HepG2 (cell line): ENCODE measurements at regions not wholly inside any gene's neighbourhood (a gene's known extent, or its start where the extent isn't known, plus 50 kb on each side); places are given as distances from the start of the nearest gene placed in this dataset.
A peak's percentile ranks its signal among the peaks of the same experiment; 100 is the strongest.

Experiments used
- ATAC-seq: fragments of 200-7000 bp; cut with Tn5 transposase; 3 replicates; pipeline ENCODE4 v1.9.1; 2020; ENCODE audit warnings: mild to moderate bottlenecking, moderate library complexity
- BruUV-seq: library from RNA; stranded (reverse); fragments of 400-500 nt; replicated peaks from 2 replicates; lab custom pipeline; 2021; lab: Mats Ljungman, UMichigan
- CTCF ChIA-PET: fragments of 300-600 bp; formaldehyde crosslinking; extraction: SDS; loops from one replicate; lab custom pipeline; 2021; ENCODE audit warnings: low total read pairs, inconsistent platforms, low intra/inter-chr PET ratio; lab: Yijun Ruan, JAX
- POLR2A ChIA-PET: fragments of 350-600 bp; sonication (Branson Sonifier 250); formaldehyde crosslinking; loops from one replicate; lab custom pipeline; 2020; ENCODE audit warnings: antibody characterized with exemption, inconsistent platforms; lab: Yijun Ruan, JAX
- DNase-seq: peaks from one replicate; pipeline ENCODE4 v3.0.0-alpha.2; 2015; ENCODE audit warnings: low spot score
- FAIRE-seq: peaks from 3 replicates; lab custom pipeline; 2011; peaks lifted over from hg19 to GRCh38; lab: Jason Lieb, UNC
- H2AFZ ChIP-seq: one replicate; pipeline ENCODE4 v1.6.1; 2011; ENCODE audit warnings: low read length, inconsistent platforms
- H3K27ac ChIP-seq: fragments of 300-600 bp; 3 replicates; pipeline ENCODE4 v1.8.0; 2011; ENCODE audit warnings: mixed run types, mild to moderate bottlenecking, mixed read lengths, low read length, inconsistent platforms; ENCODE audit not compliant: insufficient read depth; ENCODE audit errors: extremely low read length
- H3K27me3 ChIP-seq, 2 experiments: fragments of 200-600 bp in 1 of 2; 2 replicates in 1 of 2; 3 replicates in 1 of 2; pipeline versions ENCODE4 v1.6.0 to v1.8.0; 2011; ENCODE audit warnings: low read length in 2 of 2, mild to moderate bottlenecking in 2 of 2, moderate library complexity in 2 of 2, inconsistent platforms in 1 of 2; ENCODE audit not compliant: insufficient read depth in 2 of 2, control insufficient read depth in 1 of 2
- H3K36me3 ChIP-seq, 2 experiments: fragments of 200-600 bp in 1 of 2; replicated peaks in 1 of 2; 2 replicates in 1 of 2; 3 replicates in 1 of 2; pipeline versions ENCODE4 v1.5.1 to v1.8.0; 2011; ENCODE audit warnings: low read length in 2 of 2, inconsistent platforms in 1 of 2; ENCODE audit not compliant: insufficient read depth in 2 of 2, control insufficient read depth in 1 of 2
- H3K4me1 ChIP-seq: 2 replicates; pipeline ENCODE4 v1.5.1; 2012; ENCODE audit warnings: low read length, inconsistent platforms; ENCODE audit not compliant: insufficient read depth
- H3K4me2 ChIP-seq: 2 replicates; pipeline ENCODE4 v1.6.0; 2011; ENCODE audit warnings: low read depth, low read length, inconsistent platforms
- H3K4me3 ChIP-seq, 3 experiments: fragments of 200-600 bp in 1 of 3; sonication (generic), shearing (Covaris generic) in 1 of 3; replicated peaks in 1 of 3; 2 replicates each; pipeline ENCODE4 v1.5.1; 2011 to 2016; ENCODE audit warnings: low read length in 3 of 3, inconsistent platforms in 2 of 3, low read depth in 2 of 3, mild to moderate bottlenecking in 2 of 3, control low read depth in 1 of 3, mixed read lengths in 1 of 3; ENCODE audit not compliant: insufficient read depth in 1 of 3
- H3K79me2 ChIP-seq: one replicate; pipeline ENCODE4 v1.6.1; 2011; ENCODE audit warnings: low read length, inconsistent platforms; ENCODE audit not compliant: insufficient read depth
- H3K9ac ChIP-seq: 2 replicates; pipeline ENCODE4 v1.6.0; 2011; ENCODE audit warnings: mild to moderate bottlenecking, low read depth, low read length, inconsistent platforms; ENCODE audit not compliant: insufficient read depth
- H3K9me3 ChIP-seq: 2 replicates; pipeline ENCODE4 v1.5.1; 2012; ENCODE audit warnings: mild to moderate bottlenecking, low read length
- H4K20me1 ChIP-seq: 2 replicates; pipeline ENCODE4 v1.6.0; 2011; ENCODE audit warnings: inconsistent platforms, mild to moderate bottlenecking, low read length, moderate library complexity; ENCODE audit not compliant: insufficient read depth
- ATF7 ChIP-seq, 2 experiments: fragments of 450-650 bp in 1 of 2; sonication (generic) in 1 of 2; formaldehyde crosslinking in 1 of 2; IDR thresholded peaks; 2 replicates each; pipeline versions ENCODE4 v1.4.0 to v1.6.1; 2016 to 2020; ENCODE audit warnings: antibody characterized with exemption in 1 of 2, mild to moderate bottlenecking in 1 of 2, missing genetic modification reagents in 1 of 2
- FUBP1 ChIP-seq: sonication (generic); formaldehyde crosslinking; IDR thresholded peaks from 2 replicates; pipeline ENCODE4 v1.5.1; 2020; ENCODE audit warnings: missing genetic modification reagents, mild to moderate bottlenecking, borderline replicate concordance
- GTF3A ChIP-seq: sonication (generic); formaldehyde crosslinking; conservative IDR thresholded peaks from 2 replicates; pipeline ENCODE4 v1.4.0; 2020; ENCODE audit warnings: mild to moderate bottlenecking, missing genetic modification reagents
- SMAD1 ChIP-seq: sonication (generic); formaldehyde crosslinking; IDR thresholded peaks from 2 replicates; pipeline ENCODE4 v1.4.0; 2020; ENCODE audit warnings: missing genetic modification reagents, low read depth, mild to moderate bottlenecking, borderline replicate concordance
- SNAPC2 ChIP-seq: sonication (generic); formaldehyde crosslinking; IDR thresholded peaks from 2 replicates; pipeline ENCODE4 v1.8.1; 2022; ENCODE audit warnings: mild to moderate bottlenecking, missing genetic modification reagents
- ZMAT3 ChIP-seq: sonication (generic); formaldehyde crosslinking; conservative IDR thresholded peaks from 2 replicates; pipeline ENCODE4 v1.7.0; 2021; ENCODE audit warnings: missing genetic modification reagents
- ZNF10 ChIP-seq: sonication (generic); formaldehyde crosslinking; IDR thresholded peaks from 2 replicates; pipeline ENCODE4 v1.4.0; 2020; ENCODE audit warnings: mild to moderate bottlenecking, low read depth, missing genetic modification reagents, borderline replicate concordance
- ZNF547 ChIP-seq: sonication (generic); formaldehyde crosslinking; IDR thresholded peaks from 2 replicates; pipeline ENCODE4 v1.5.1; 2020; ENCODE audit warnings: mild to moderate bottlenecking, missing genetic modification reagents
- ZNF710 ChIP-seq: sonication (generic); formaldehyde crosslinking; IDR thresholded peaks from 2 replicates; pipeline ENCODE4 v1.5.0; 2020; ENCODE audit warnings: mild to moderate bottlenecking, missing genetic modification reagents, borderline replicate concordance
- WGBS: methylation state at CpG from one replicate; pipeline ENCODE4 v1.1.6; 2017; ENCODE audit warnings: low lambda C conversion rate; 5-methylcytosine and 5-hydroxymethylcytosine counted together
- in situ Hi-C: cut with HindIII; loops from 2 replicates; pipeline ENCODE4 v1.10.0; 2017; ENCODE audit warnings: low pct_unique_long_range_greater_than_20kb; ENCODE audit not compliant: extremely low pct_ligation_motif_present
- intact Hi-C: fragments of 100-400 bp; cut with micrococcal nuclease; formaldehyde crosslinking; loops from one replicate; pipeline ENCODE4 v1.10.0; 2022; ENCODE audit not compliant: unreplicated experiment
- TF ChIP-seq, protein P1 (sequence below): sonication (generic); formaldehyde crosslinking; IDR thresholded peaks from 2 replicates; pipeline ENCODE4 v1.4.0; 2020; ENCODE audit warnings: missing genetic modification reagents, borderline replicate concordance
- TF ChIP-seq, protein P2 (sequence below): sonication (generic); formaldehyde crosslinking; IDR thresholded peaks from 2 replicates; pipeline ENCODE4 v1.8.0; 2022; ENCODE audit warnings: mild to moderate bottlenecking, missing genetic modification reagents, moderate library complexity

DNA sequence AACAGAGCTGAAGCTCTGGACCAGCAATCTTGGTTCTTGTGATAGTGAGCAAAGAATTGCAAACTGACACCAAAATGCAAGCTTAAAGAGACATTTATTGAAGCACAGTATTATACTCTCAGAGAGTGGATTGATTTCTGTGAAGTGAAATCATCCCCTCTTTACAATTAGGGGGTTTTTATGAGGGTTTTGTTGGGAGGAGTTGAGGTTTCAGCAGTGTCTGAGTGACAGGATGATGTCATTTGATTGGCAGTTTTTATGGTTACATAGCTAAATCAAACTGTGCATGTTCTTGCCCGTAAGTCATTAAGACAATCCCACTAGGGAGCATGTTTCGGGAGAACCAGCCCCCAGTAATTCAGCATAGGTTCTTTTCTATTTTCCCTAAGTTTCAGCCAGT is 1200.5 kb downstream of the SI start:
- WGBS, result 9% methylated on average over 2 of the region's 2 CpGs
- H3K4me2 ChIP-seq, result no peak overlapping the region
- ChIA-PET CTCF (no interaction called here), POLR2A (no interaction called here)
- no peaks in the 10 kb centered on the region for H3K27me3 ChIP-seq
- peak; percentile 52; the same call in 1 of the 2 replicates for TF ChIP-seq ATF7 (IDR thresholded peaks at IDR 0.05)
- no peak for TF ChIP-seq ATF7 (CRISPR knock-in tag; IDR thresholded peaks at IDR 0.05)
- TF ChIP-seq SNAPC2, result no peak
- in situ Hi-C loops (no loop called here), intact Hi-C loops (no loop called here)
- no peak overlapping the region for H3K9ac ChIP-seq
- no TSS peak for BruUV-seq
- H2AFZ ChIP-seq, result no peak overlapping the region
- H3K4me1 ChIP-seq, result no peaks in the 10 kb centered on the region
- no peak for DNase-seq
- no peaks in the 10 kb centered on the region for H3K36me3 ChIP-seq
- no peaks in the 10 kb centered on the region for H4K20me1 ChIP-seq
- FAIRE-seq, result no peak
- H3K4me3 ChIP-seq, result no peak overlapping the region
- ATAC-seq, result no peak
- peaks cover 12% of the 10 kb centered on the region; the same call in 1 of the 2 replicates for H3K9me3 ChIP-seq
- no peak overlapping the region for H3K27ac ChIP-seq
- no peaks in the 10 kb centered on the region for H3K79me2 ChIP-seq

DNA sequence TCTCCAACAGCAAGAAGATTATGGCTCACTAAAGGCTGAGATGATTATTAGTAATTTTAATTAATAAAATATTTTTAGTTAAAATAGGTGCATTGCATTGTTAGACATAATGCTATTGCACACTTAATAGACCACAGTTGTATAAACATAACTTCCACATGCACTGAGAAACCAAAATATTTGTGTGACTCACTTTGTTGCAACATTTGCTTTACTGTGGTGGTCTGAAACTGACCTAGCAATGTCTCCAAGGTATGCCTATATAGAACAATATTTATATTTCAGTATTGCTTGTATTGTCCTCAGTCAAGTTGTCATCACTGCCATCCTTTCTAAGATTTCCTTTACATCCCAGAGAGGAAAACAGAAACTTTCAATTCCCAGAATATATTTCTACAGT is 1215.2 kb downstream of the SI start:
- FAIRE-seq, result no peak
- no peaks in the 10 kb centered on the region for H4K20me1 ChIP-seq
- no TSS peak for BruUV-seq
- ATAC-seq, result no peak
- POLR2A ChIA-PET, result no interaction called here
- H2AFZ ChIP-seq, result no peak overlapping the region
- H3K4me2 ChIP-seq, result no peak overlapping the region
- H3K79me2 ChIP-seq, result no peaks in the 10 kb centered on the region
- H3K36me3 ChIP-seq, result no peaks in the 10 kb centered on the region
- H3K4me3 ChIP-seq, result no peak overlapping the region
- intact Hi-C loops, result no loop called here
- in situ Hi-C loops, result no loop called here
- no peak for DNase-seq
- CTCF ChIA-PET, result no interaction called here
- no peak overlapping the region for H3K27ac ChIP-seq
- no peak overlapping the region for H3K9ac ChIP-seq
- H3K9me3 ChIP-seq, result peaks cover 12% of the 10 kb centered on the region; the same call in 1 of the 2 replicates
- H3K27me3 ChIP-seq, result no peaks in the 10 kb centered on the region
- no peaks in the 10 kb centered on the region for H3K4me1 ChIP-seq
- TF ChIP-seq GTF3A (CRISPR knock-in tag) (no peak), ZMAT3 (CRISPR knock-in tag) (no peak), ZNF710 (CRISPR knock-in tag) (no peak), SMAD1 (CRISPR knock-in tag) (no peak), ZNF10 (CRISPR knock-in tag) (no peak), ZNF547 (CRISPR knock-in tag) (no peak), FUBP1 (CRISPR knock-in tag) (no peak)
- TF ChIP-seq, protein P1, sequence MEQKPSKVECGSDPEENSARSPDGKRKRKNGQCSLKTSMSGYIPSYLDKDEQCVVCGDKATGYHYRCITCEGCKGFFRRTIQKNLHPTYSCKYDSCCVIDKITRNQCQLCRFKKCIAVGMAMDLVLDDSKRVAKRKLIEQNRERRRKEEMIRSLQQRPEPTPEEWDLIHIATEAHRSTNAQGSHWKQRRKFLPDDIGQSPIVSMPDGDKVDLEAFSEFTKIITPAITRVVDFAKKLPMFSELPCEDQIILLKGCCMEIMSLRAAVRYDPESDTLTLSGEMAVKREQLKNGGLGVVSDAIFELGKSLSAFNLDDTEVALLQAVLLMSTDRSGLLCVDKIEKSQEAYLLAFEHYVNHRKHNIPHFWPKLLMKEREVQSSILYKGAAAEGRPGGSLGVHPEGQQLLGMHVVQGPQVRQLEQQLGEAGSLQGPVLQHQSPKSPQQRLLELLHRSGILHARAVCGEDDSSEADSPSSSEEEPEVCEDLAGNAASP (CRISPR knock-in tag), result no peak
- TF ChIP-seq, protein P2, sequence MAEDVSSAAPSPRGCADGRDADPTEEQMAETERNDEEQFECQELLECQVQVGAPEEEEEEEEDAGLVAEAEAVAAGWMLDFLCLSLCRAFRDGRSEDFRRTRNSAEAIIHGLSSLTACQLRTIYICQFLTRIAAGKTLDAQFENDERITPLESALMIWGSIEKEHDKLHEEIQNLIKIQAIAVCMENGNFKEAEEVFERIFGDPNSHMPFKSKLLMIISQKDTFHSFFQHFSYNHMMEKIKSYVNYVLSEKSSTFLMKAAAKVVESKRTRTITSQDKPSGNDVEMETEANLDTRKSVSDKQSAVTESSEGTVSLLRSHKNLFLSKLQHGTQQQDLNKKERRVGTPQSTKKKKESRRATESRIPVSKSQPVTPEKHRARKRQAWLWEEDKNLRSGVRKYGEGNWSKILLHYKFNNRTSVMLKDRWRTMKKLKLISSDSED (CRISPR knock-in tag), result no peak
